PC-9 (cell line): ENCODE measurements at regions not wholly inside any gene's neighbourhood (a gene's known extent, or its start where the extent isn't known, plus 50 kb on each side); places are given as distances from the start of the nearest gene placed in this dataset.

Experiments used
- CTCF ChIP-seq: fragments of 200-600 bp; sonication (generic); conservative IDR thresholded peaks from 2 replicates; pipeline ENCODE4 v1.6.1; 2017; ENCODE audit warnings: mixed run types, antibody characterized with exemption, mild to moderate bottlenecking, moderate library complexity
- EZH2 ChIP-seq: fragments of 200-600 bp; sonication (generic); IDR thresholded peaks from 2 replicates; pipeline ENCODE4 v1.8.0; 2017; ENCODE audit warnings: antibody characterized with exemption, low read depth

- TF ChIP-seq CTCF (no peak), EZH2 (no peak)
These were observed 721.0 kb downstream of the BCL11B start for GRCh38 chr14:98551028-98551427.
